ENCODE measurements at regions not wholly inside any gene's neighbourhood (a gene's known extent, or its start where the extent isn't known, plus 50 kb on each side); places are given as distances from the start of the nearest gene placed in this dataset.

- TF ChIP-seq CTCF (optimal IDR thresholded peaks at IDR 0.05 in 1 of 3, IDR thresholded peaks at IDR 0.05 in 1 of 3, conservative IDR thresholded peaks at IDR 0.05 in 1 of 3; ENCODE audit: extremely low read depth in 1 of 3, insufficient read depth in 2 of 3, low read length in 3 of 3): no peak
- no peak for TF ChIP-seq EZH2 (IDR thresholded peaks at IDR 0.05; ENCODE audit: low read length)
Observed at GRCh38 chr20:6519556-6519955, 247.9 kb upstream of the BMP2 start.

Data from keratinocyte (primary cell).